ENCODE measurements at regions not wholly inside any gene's neighbourhood (a gene's known extent, or its start where the extent isn't known, plus 50 kb on each side); places are given as distances from the start of the nearest gene placed in this dataset.
"Not testable (repeated sequence)": the region's sequence is repeated elsewhere in the genome, so short reads cannot be mapped to it uniquely, and the experiment has no call there.

DNA sequence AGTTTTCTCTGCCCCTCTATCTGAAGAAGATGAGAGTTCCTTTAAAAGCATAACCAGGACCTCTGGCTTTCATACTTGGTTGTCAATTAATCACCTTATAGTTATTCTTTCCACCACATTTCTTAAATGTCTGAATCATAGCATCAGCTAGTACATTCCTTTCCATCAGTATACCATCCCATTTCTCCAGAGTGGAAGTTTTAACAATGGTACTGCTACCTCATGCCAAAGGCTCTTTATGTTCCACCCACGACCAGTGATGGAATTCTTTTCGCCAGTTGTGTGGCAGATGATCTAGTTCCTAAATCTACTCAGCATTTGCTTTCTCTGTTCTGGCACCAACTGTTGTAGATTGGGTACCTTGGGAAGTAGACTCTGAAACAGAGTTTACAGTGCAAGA is 379.8 kb downstream of the ZNF674 start:
- no peaks in the 10 kb centered on the region for H3K36me3 ChIP-seq (ENCODE audit: control insufficient read depth, insufficient read depth, low read length)
- H3K4me1 ChIP-seq (ENCODE audit: control insufficient read depth, insufficient read depth, low read length), result no peaks in the 10 kb centered on the region
- H3K9me3 ChIP-seq (ENCODE audit: control insufficient read depth, low read length), result no peaks in the 10 kb centered on the region
- no peak overlapping the region for H3K4me3 ChIP-seq (ENCODE audit: insufficient read depth, low read depth, low read length)
- no peak overlapping the region for H3K27ac ChIP-seq (ENCODE audit: insufficient read depth, low read depth, low read length, poor library complexity, severe bottlenecking)
- 97 to 100% methylated on average over 1 to 2 of the region's 2 CpGs for WGBS, 2 experiments
- no peaks in the 10 kb centered on the region for H3K27me3 ChIP-seq (ENCODE audit: control insufficient read depth, insufficient read depth, low read length, poor library complexity, severe bottlenecking)

DNA sequence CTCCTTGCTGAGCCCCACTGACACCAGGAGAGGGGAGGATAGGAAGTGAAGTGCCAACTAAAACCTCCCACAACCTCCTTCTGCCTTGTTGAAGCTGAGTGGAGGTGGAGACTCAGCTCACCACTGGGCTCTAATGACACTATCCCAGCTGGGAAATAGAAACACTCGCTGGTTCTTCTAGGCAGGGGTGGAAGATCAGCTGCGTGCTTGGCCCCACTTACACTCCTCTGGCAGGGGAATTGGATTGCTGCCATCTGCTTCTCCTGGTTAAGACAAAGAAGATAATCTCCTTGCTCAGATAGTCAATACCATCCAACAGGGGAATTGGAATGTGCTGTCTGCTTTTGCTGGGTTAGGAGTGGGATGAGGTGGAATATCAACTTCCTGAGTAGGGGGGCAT is 392.5 kb downstream of the ZNF674 start:
- H3K36me3 ChIP-seq (ENCODE audit: control insufficient read depth, insufficient read depth, low read length), result no peaks in the 10 kb centered on the region
- H3K4me1 ChIP-seq (ENCODE audit: control insufficient read depth, insufficient read depth, low read length), result no peaks in the 10 kb centered on the region
- H3K27me3 ChIP-seq (ENCODE audit: control insufficient read depth, insufficient read depth, low read length, poor library complexity, severe bottlenecking), result no peaks in the 10 kb centered on the region
- H3K9me3 ChIP-seq (ENCODE audit: control insufficient read depth, low read length), result no peaks in the 10 kb centered on the region
- 94 to 100% methylated on average over 2 of the region's 2 CpGs for WGBS, 2 experiments
- no peak overlapping the region for H3K4me3 ChIP-seq (ENCODE audit: insufficient read depth, low read depth, low read length)
- H3K27ac ChIP-seq (ENCODE audit: insufficient read depth, low read depth, low read length, poor library complexity, severe bottlenecking), result no peak overlapping the region

DNA sequence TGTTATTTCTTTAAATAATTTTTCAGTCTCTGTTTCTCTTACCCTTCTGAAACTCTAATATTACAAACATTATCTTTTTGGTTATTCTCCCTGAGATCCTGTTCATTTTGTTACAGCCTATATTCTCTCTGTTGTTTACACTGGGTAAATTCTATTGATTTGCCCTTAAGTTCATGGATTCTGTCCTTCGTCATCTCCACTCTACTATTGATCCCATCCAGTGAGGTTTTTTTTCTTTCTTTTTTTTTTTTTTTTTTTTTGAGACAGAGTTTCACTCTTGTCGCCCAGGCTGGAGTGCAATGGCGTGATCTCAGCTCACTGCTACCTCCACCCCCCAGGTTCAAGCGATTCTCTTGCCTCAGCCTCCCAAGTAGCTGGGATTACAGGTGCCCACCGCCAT is 393.9 kb downstream of the ZNF674 start:
- not testable (repeated sequence) for H3K36me3 ChIP-seq (ENCODE audit: control insufficient read depth, insufficient read depth, low read length); H3K9me3 ChIP-seq (ENCODE audit: control insufficient read depth, low read length); H3K27ac ChIP-seq (ENCODE audit: insufficient read depth, low read depth, low read length, poor library complexity, severe bottlenecking); H3K27me3 ChIP-seq (ENCODE audit: control insufficient read depth, insufficient read depth, low read length, poor library complexity, severe bottlenecking); H3K4me3 ChIP-seq (ENCODE audit: insufficient read depth, low read depth, low read length); H3K4me1 ChIP-seq (ENCODE audit: control insufficient read depth, insufficient read depth, low read length)
- WGBS, 2 experiments, result 92 to 98% methylated on average over 2 to 5 of the region's 5 CpGs

DNA sequence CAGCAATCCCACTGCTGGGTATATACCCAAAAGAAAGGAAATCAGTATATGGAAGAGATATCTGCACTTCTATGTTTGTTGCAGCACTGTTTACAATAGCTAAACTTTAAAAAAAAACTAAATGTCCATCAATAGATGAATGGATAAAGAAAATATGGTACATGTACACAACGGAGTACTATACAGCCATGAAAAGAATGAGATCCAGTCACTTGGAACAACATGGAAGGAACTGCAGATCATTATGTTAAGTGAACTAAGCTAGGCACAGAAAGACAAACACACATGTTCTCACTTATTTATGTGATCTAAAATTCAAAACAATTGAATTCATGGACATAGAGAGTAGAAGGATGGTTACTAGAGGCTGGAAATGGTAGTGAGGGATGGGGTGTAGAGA is 400.7 kb downstream of the ZNF674 start:
- H3K27ac ChIP-seq (ENCODE audit: insufficient read depth, low read depth, low read length, poor library complexity, severe bottlenecking), result no peak overlapping the region
- H3K36me3 ChIP-seq (ENCODE audit: control insufficient read depth, insufficient read depth, low read length), result no peaks in the 10 kb centered on the region
- H3K9me3 ChIP-seq (ENCODE audit: control insufficient read depth, low read length), result no peaks in the 10 kb centered on the region
- no peaks in the 10 kb centered on the region for H3K4me1 ChIP-seq (ENCODE audit: control insufficient read depth, insufficient read depth, low read length)
- no peak overlapping the region for H3K4me3 ChIP-seq (ENCODE audit: insufficient read depth, low read depth, low read length)
- no peaks in the 10 kb centered on the region for H3K27me3 ChIP-seq (ENCODE audit: control insufficient read depth, insufficient read depth, low read length, poor library complexity, severe bottlenecking)
- WGBS, 2 experiments, result 71% methylated on average over 1 of the region's 1 CpG; no CpG with 5 or more reads in 1 of the 2 experiments

DNA sequence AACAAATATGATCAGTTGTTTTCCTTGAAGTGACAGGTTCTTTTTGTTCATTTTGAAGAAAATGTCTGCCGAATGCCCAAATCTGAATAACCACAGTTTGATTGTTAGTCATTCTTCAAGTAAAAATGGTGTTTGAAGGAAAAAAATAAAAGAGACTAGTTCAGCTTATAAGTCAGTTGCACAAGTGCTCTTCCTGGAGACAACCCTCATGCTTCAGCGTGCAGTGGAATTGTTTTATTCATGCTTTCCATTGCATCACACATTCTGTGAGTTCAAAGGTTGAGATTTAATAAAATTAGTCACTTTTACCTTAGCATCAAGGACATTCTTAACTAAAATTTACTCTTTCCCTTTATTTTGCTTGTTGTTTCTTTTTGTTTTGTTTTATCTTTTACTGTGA is 404.9 kb downstream of the ZNF674 start:
- 86 to 100% methylated on average over 1 to 2 of the region's 2 CpGs for WGBS, 2 experiments

DNA sequence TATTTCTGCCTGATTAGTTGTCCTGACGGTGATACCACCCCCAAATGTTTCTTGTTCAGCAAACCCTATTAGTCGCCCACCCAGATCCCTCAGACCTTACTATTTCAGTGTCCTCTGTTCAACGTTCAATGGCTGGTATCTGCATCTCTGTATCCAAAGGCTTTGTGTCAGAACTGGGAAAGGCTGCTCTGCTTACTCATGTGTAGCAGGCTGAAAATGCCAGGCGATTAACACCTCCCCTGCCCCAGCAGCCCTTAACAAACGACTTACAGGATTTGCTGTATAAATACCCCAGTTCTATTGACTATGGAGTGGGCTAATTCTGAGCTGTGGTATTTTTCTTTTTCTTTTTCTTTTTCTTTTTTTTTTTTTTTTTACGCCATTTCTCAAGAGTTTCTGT is 415.0 kb downstream of the ZNF674 start:
- Histone ChIP-seq H3K4me1 (ENCODE audit: control insufficient read depth, insufficient read depth, low read length) (no peaks in the 10 kb centered on the region), H3K4me3 (ENCODE audit: insufficient read depth, low read depth, low read length) (no peak overlapping the region), H3K9me3 (ENCODE audit: control insufficient read depth, low read length) (no peaks in the 10 kb centered on the region), H3K36me3 (ENCODE audit: control insufficient read depth, insufficient read depth, low read length) (no peaks in the 10 kb centered on the region), H3K27ac (ENCODE audit: insufficient read depth, low read depth, low read length, poor library complexity, severe bottlenecking) (no peak overlapping the region), H3K27me3 (ENCODE audit: control insufficient read depth, insufficient read depth, low read length, poor library complexity, severe bottlenecking) (no peaks in the 10 kb centered on the region)
- WGBS, 2 experiments, result 52 to 56% methylated on average over 3 to 5 of the region's 6 CpGs

More for the DNA sequence above, 404.9 kb downstream of the ZNF674 start:
- Histone ChIP-seq H3K4me1 (ENCODE audit: control insufficient read depth, insufficient read depth, low read length) (no peaks in the 10 kb centered on the region), H3K36me3 (ENCODE audit: control insufficient read depth, insufficient read depth, low read length) (no peaks in the 10 kb centered on the region), H3K4me3 (ENCODE audit: insufficient read depth, low read depth, low read length) (no peak overlapping the region), H3K9me3 (ENCODE audit: control insufficient read depth, low read length) (no peaks in the 10 kb centered on the region), H3K27ac (ENCODE audit: insufficient read depth, low read depth, low read length, poor library complexity, severe bottlenecking) (no peak overlapping the region), H3K27me3 (ENCODE audit: control insufficient read depth, insufficient read depth, low read length, poor library complexity, severe bottlenecking) (no peaks in the 10 kb centered on the region)

DNA sequence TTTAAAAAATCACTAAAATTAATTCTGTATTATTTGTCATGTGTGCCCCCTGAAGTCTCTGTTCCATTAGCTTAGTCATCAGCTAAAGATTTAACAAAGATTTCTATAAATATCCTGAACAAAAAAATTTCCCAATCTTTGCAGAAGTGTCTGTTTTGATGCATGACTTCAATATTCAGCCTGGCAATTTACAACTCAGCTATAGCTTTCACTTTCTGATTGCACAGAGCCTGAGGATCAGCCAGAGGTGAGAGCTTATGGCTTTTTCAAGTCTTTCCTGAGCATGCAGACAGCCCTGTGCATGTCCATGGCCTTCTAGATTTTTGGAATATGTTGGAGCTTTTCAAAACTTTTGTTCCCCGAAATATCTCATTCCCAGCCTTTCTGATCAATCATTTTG is 420.1 kb downstream of the ZNF674 start:
- Histone ChIP-seq H3K9me3 (ENCODE audit: control insufficient read depth, low read length) (no peaks in the 10 kb centered on the region), H3K36me3 (ENCODE audit: control insufficient read depth, insufficient read depth, low read length) (no peaks in the 10 kb centered on the region), H3K4me1 (ENCODE audit: control insufficient read depth, insufficient read depth, low read length) (no peaks in the 10 kb centered on the region), H3K27me3 (ENCODE audit: control insufficient read depth, insufficient read depth, low read length, poor library complexity, severe bottlenecking) (no peaks in the 10 kb centered on the region), H3K4me3 (ENCODE audit: insufficient read depth, low read depth, low read length) (no peak overlapping the region), H3K27ac (ENCODE audit: insufficient read depth, low read depth, low read length, poor library complexity, severe bottlenecking) (no peak overlapping the region)
- no CpG with 5 or more reads among the region's 1 CpG for WGBS, 2 experiments

DNA sequence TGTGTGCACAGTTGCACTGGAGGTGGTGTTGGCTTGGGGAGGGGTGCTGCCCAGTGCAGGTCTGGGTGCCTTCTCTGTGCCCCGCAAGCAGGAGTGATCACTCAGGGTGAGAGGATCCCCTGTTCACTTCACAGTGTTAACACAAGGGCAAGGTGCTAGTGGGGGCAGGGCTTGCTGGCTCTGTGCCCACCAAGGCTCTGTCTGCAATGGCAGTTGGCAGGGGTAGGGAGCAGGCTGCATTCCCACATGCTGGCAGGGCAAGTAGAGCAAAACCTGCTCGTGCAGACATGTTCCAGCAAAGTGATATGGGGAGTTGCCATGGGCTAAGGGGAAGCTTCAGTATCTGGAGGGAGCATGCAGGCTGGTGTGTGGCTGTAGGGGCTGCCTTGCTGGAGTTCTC is 428.0 kb downstream of the ZNF674 start:
- 90 to 98% methylated on average over 2 of the region's 2 CpGs for WGBS, 2 experiments
- no peak overlapping the region for H3K27ac ChIP-seq (ENCODE audit: insufficient read depth, low read depth, low read length, poor library complexity, severe bottlenecking)
- no peaks in the 10 kb centered on the region for H3K27me3 ChIP-seq (ENCODE audit: control insufficient read depth, insufficient read depth, low read length, poor library complexity, severe bottlenecking)
- no peaks in the 10 kb centered on the region for H3K36me3 ChIP-seq (ENCODE audit: control insufficient read depth, insufficient read depth, low read length)
- H3K9me3 ChIP-seq (ENCODE audit: control insufficient read depth, low read length), result no peaks in the 10 kb centered on the region
- H3K4me3 ChIP-seq (ENCODE audit: insufficient read depth, low read depth, low read length), result no peak overlapping the region
- no peaks in the 10 kb centered on the region for H3K4me1 ChIP-seq (ENCODE audit: control insufficient read depth, insufficient read depth, low read length)

DNA sequence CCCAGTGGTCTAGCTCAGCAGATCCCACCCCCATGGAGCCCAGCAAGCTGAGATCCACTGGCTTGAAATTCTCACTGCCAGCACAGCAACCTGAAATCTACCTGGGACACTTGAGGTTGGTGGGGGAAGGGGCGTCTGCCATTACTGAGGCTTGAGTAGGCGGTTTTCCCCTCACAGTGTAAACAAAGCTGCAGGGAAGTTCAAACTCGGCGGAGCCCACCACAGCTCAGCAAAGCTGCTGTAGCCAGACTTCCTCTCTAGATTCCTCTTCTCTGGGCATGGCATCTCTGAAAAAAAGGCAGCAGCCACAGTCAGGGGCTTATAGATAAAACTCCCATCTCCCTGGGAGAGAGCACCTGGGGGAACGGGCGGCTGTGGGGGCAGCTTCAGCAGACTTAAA is 457.9 kb downstream of the ZNF674 start:
- not testable (repeated sequence) for H3K9me3 ChIP-seq (ENCODE audit: control insufficient read depth, low read length); H3K27me3 ChIP-seq (ENCODE audit: control insufficient read depth, insufficient read depth, low read length, poor library complexity, severe bottlenecking); H3K36me3 ChIP-seq (ENCODE audit: control insufficient read depth, insufficient read depth, low read length); H3K27ac ChIP-seq (ENCODE audit: insufficient read depth, low read depth, low read length, poor library complexity, severe bottlenecking); H3K4me1 ChIP-seq (ENCODE audit: control insufficient read depth, insufficient read depth, low read length); H3K4me3 ChIP-seq (ENCODE audit: insufficient read depth, low read depth, low read length)
- whole genome bisulfite sequencing, 2 experiments, result 89 to 91% methylated on average over 6 of the region's 6 CpGs

DNA sequence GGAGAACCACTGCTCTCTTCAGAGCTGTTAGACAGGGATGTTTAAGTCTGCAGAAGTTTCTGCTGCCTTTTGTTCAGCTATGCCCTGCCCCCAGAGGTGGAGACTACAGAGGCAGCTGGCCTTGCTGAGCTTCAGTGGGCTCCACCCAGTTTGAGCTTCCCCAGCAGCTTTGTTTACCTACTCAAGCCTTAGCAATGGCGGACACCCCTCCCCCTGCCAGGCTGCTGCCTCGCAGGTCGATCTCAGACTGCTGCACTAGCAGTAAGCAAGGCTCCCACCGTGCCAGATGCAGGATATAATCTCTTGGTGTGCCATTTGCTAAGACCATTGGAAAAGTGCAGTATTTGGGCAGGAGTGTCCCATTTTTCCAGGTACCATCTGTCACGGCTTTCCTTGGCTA is 465.1 kb downstream of the ZNF674 start:
- H3K9me3 ChIP-seq (ENCODE audit: control insufficient read depth, low read length); H3K4me3 ChIP-seq (ENCODE audit: insufficient read depth, low read depth, low read length); H3K27me3 ChIP-seq (ENCODE audit: control insufficient read depth, insufficient read depth, low read length, poor library complexity, severe bottlenecking); H3K4me1 ChIP-seq (ENCODE audit: control insufficient read depth, insufficient read depth, low read length); H3K27ac ChIP-seq (ENCODE audit: insufficient read depth, low read depth, low read length, poor library complexity, severe bottlenecking); H3K36me3 ChIP-seq (ENCODE audit: control insufficient read depth, insufficient read depth, low read length): not testable (repeated sequence)
- WGBS, 2 experiments, result 91 to 96% methylated on average over 5 of the region's 5 CpGs

DNA sequence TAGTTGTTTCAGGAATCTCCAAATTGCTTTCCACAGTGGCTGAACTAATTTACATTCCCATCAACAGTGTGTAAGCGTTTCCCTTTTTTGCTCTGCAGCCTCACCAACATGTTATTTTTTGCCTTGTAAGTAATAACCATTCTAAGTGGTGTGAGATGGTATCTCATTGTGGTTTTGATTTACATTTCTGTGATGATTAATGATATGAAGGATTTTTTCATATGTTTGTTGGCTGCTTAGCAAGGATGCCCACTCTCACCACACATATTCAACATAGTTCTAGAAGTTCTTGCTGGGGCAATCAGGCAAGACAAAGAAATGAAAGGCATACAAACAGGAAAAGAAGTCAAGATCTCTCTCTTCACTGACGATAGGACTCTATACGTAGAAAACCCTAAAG is 472.4 kb downstream of the ZNF674 start:
- no peaks in the 10 kb centered on the region for H3K9me3 ChIP-seq (ENCODE audit: control insufficient read depth, low read length)

More for the DNA sequence above, 472.4 kb downstream of the ZNF674 start:
- WGBS, 2 experiments, result 87 to 88% methylated on average over 2 to 3 of the region's 3 CpGs
- H3K36me3 ChIP-seq (ENCODE audit: control insufficient read depth, insufficient read depth, low read length), result no peaks in the 10 kb centered on the region
- no peak overlapping the region for H3K4me3 ChIP-seq (ENCODE audit: insufficient read depth, low read depth, low read length)
- H3K27ac ChIP-seq (ENCODE audit: insufficient read depth, low read depth, low read length, poor library complexity, severe bottlenecking), result no peak overlapping the region
- no peaks in the 10 kb centered on the region for H3K4me1 ChIP-seq (ENCODE audit: control insufficient read depth, insufficient read depth, low read length)
- no peaks in the 10 kb centered on the region for H3K27me3 ChIP-seq (ENCODE audit: control insufficient read depth, insufficient read depth, low read length, poor library complexity, severe bottlenecking)
